LNCAP (cell line): ENCODE measurements at regions not wholly inside any gene's neighbourhood (a gene's known extent, or its start where the extent isn't known, plus 50 kb on each side); places are given as distances from the start of the nearest gene placed in this dataset.

ENCODE experiments used
- TF ChIP-seq, protein P1 (sequence below): fragments of 450-650 bp; IDR thresholded peaks from 2 replicates; pipeline ENCODE4 v1.5.1; 2017; ENCODE audit warnings: mild to moderate bottlenecking

DNA sequence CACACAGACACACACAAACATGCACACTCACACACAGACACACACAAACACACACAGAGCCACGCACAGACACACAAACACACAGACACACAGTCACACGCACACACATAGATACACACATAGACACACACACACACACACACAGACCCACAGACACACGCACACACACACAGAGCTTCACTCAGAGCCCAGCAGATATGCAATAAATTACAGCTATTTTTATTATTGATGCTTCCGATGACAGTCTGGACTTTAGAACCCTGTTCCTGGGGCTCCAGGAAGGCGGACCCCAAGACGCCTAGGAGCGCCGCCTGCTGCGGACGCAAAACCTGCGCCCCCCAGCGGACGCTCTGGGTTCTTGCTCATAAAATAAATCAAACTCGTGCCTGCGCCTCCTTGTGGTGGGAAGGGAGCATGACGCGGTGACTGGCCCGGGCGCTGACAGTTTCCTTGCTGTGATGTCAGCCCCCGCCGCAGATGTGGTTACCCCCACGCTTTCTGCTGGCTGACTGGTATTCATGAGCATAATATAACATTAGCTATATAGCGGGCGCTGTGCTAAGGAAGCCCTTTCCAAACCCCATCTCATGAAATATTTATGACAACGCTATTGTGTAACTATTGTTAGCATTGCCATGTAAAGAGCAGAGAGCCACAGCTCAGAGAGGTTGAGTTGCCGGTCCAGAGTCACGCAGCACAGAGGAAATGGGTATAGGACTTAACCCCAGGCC, 64.4 kb upstream of the TM9SF2 start:
- TF ChIP-seq, protein P1, sequence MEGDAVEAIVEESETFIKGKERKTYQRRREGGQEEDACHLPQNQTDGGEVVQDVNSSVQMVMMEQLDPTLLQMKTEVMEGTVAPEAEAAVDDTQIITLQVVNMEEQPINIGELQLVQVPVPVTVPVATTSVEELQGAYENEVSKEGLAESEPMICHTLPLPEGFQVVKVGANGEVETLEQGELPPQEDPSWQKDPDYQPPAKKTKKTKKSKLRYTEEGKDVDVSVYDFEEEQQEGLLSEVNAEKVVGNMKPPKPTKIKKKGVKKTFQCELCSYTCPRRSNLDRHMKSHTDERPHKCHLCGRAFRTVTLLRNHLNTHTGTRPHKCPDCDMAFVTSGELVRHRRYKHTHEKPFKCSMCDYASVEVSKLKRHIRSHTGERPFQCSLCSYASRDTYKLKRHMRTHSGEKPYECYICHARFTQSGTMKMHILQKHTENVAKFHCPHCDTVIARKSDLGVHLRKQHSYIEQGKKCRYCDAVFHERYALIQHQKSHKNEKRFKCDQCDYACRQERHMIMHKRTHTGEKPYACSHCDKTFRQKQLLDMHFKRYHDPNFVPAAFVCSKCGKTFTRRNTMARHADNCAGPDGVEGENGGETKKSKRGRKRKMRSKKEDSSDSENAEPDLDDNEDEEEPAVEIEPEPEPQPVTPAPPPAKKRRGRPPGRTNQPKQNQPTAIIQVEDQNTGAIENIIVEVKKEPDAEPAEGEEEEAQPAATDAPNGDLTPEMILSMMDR: peak; percentile 99

DNA sequence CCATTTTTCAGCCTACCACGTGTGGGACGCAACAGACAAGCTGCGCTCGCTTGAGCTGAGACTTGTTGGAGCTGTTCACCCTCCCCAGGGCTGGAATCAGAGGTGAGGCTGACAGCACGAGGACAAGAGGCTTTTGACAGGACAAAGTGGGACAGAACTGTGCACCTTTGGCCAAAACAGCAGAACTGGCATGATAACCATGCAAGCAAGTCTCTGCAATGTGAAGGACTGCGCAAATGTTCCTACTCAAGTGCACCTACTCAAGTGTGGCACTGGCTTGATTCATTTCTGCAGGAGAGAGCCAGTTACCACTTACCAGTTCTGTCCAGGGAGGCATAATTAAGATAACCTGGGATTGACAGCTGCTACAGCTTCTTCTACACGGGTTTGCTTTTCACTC, 62.2 kb upstream of the TM9SF2 start:
- TF ChIP-seq, protein P1: no peak

DNA sequence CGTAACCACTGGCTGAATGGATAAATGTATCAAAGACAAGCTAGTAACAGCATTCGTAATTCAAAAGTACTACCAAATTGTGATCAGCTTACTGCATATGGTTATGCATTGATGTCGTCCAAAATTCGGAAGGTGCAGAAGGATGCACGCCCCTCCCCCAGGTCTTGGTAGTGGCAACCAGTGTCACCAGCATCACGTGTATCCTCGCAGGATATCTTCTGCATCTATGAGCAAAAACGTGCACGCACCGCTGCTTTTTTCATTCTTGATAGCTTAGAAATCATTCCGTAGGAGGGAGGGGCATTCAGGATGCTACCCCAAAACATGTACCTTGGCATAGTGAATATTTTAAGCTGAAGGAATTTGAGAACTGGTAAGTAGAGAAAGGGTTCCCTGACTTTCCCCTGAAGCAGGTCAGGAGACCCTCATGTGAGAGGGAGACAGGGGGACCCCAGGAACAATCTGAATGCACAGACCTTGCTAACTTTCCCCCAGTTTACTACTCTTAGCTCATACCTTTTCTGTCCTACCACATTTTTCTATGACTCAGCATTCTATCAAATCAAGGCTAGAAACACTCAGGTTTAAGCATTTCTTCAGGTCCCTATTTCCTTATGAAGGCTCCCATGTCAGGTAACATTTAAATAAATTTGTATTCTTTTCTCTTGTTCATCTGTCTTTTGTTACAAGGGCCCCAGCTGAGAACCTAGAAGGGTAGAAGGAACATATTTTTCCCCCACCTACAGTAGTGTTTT, 61.2 kb upstream of the TM9SF2 start:
- TF ChIP-seq, protein P1: no peak

DNA sequence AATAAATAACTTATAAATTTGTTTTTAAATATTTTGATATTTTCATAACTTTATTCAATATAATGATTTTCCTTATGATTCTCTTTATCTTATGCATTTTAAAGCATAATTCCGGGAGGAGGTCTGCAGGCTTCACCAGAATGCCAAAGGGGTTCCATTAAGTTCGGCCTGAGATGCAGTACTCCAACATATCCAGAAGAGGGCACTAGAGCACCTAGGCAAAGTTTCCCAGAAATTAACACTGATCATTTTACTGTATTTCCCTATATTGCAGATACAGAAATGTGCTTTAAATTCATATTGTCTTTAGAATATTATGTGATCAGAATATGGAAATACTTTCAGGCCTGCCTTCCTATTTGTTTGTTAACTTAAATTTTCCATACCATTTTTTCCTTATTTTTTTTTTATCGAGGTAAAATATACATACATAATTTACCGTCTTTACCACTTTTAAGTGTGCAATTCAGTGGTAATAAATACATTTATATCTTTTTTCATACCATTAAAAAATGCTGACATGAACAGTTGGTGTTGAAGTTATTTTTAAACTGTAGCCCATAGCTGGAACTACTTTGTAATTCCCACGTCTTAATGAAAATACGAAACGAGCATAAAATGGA, 58.9 kb upstream of the TM9SF2 start:
- TF ChIP-seq, protein P1: peak; percentile 85

DNA sequence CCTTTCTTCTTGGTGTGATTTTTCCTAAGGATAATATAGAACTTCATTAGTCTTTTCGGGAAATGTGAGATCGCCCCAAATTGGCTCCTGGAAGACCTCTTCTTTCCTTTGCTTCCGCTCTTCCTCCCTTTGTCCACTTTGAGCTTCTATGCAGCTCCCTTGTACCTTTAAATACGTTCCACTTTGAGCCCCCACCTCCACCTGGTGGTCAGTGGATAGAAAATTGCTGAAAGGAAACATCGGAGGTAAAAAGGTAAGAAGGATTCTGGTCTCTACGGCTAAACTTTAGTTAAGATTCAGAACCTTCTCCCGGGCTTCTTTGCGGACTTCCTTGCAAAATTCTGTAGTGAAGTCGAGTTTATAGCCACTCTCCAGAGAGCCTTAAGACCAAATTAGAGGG, 55.0 kb upstream of the TM9SF2 start:
- TF ChIP-seq, protein P1: no peak

DNA sequence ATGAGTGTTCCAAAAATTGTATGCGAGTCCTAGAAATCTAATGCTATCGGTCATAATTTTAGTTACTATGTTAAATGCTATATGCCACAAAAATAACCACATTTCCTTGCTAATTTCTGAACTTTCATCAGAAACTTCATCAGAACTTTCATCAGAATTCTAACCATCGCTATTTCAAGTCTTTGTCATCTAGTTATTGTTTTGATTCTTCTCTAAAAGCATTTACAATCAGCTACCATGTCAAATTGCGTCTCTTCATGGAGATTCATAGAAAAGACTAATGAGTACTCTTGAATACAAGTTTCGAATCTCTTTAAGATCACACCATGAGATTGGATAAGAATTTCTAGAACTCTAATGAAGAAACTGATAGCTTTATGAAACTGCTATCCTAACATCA, 52.7 kb upstream of the TM9SF2 start:
- TF ChIP-seq, protein P1: no peak

DNA sequence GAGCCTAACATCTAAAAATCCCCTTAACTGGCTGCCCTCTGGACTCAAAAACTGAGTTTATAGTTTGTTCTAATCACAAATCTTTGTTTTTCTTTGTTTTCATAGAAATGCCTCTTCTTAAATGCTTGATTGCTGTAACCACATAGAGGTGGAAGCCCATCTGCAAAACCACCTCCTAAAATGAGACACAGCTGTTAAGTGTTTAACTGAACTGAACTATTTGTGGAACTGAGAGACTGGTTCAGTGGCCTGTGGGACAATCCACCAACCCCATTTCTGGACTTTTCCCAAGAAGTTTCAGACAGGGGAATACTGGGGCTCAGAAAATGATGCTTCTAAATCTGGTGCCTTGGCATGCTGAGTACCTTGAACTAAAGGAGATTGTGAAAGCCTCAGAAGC, 50.9 kb upstream of the TM9SF2 start:
- TF ChIP-seq, protein P1: no peak
